ENCODE measurements at regions not wholly inside any gene's neighbourhood (a gene's known extent, or its start where the extent isn't known, plus 50 kb on each side); places are given as distances from the start of the nearest gene placed in this dataset.

DNA sequence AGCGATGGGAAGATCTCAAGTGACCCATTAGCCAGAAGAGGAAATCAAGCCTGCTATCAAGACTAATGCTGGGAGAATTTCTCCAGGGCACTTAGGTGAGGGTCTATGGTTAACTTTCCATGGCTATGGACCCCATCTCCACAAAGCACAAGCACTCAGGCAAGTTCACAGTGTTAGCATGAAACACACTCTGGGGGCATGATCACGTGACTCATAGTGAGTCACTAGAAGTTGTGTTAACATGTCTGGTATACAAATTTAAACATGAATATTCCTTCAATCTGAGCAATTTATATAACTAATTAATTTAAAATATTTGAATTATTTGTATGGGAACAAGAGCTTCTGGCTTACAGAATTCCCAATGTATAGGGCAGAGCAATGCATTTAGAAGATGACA lies 131.8 kb downstream of the FAM204A start:
- TF ChIP-seq, protein P1, sequence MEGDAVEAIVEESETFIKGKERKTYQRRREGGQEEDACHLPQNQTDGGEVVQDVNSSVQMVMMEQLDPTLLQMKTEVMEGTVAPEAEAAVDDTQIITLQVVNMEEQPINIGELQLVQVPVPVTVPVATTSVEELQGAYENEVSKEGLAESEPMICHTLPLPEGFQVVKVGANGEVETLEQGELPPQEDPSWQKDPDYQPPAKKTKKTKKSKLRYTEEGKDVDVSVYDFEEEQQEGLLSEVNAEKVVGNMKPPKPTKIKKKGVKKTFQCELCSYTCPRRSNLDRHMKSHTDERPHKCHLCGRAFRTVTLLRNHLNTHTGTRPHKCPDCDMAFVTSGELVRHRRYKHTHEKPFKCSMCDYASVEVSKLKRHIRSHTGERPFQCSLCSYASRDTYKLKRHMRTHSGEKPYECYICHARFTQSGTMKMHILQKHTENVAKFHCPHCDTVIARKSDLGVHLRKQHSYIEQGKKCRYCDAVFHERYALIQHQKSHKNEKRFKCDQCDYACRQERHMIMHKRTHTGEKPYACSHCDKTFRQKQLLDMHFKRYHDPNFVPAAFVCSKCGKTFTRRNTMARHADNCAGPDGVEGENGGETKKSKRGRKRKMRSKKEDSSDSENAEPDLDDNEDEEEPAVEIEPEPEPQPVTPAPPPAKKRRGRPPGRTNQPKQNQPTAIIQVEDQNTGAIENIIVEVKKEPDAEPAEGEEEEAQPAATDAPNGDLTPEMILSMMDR (IDR thresholded peaks at IDR 0.05; ENCODE audit: insufficient read depth, low read length), result no peak
- DNase-seq (ENCODE audit: low read depth), result no peak

DNA sequence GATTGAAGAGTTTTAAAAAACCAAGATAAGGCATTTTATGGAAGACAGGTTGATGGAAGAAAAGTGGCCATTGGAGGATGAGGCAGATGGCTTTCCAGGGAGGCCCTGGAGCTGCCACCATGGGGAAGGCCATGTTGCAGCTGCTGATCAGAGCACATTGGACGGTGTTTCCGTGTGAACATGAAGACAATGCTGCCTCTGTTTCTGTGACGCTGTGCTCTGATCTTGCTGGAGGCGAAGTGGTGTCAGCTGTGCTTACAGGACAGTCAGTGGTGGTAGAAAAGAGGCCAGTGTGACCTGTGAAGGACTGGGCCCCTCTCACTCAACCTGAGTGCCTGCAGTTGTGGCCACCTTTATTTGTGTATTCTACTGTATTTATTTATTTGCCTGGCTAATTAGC lies 132.9 kb downstream of the FAM204A start:
- no peak for DNase-seq (ENCODE audit: low read depth)
- TF ChIP-seq, protein P1 (IDR thresholded peaks at IDR 0.05; ENCODE audit: insufficient read depth, low read length), result no peak
- H3K4me3 ChIP-seq (ENCODE audit: low read depth, low read length), result no peak overlapping the region

More for the DNA sequence above, 131.8 kb downstream of the FAM204A start:
- H3K4me3 ChIP-seq (ENCODE audit: low read depth, low read length), result no peak overlapping the region

DNA sequence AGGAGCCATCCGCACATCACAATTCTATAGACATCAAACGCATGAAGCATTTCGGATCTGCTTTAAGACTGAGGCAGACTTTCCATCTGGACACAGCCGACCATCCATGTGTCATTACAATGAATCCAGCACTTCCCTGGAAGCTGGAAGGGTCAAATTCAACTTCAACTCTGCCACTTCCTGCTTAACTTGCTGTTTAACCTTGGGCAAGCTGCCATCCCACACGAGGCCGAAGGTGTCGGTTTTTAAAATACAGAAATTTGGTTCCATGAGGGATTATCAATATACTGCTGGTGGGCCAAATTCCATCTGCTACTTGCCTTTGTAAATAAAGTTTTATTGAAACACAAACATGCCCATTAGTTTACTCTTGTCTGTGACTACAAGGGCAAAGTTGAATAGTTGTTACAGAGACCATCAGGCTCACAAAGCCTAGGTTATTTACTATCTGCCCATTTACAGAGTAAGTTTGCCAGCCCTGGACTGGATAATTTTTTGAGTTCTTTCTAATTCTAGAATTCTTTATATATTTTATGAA lies 134.6 kb downstream of the FAM204A start:
- no peak for DNase-seq (ENCODE audit: low read depth)
- TF ChIP-seq, protein P1 (IDR thresholded peaks at IDR 0.05; ENCODE audit: insufficient read depth, low read length), result no peak
- H3K4me3 ChIP-seq (ENCODE audit: low read depth, low read length), result no peak overlapping the region

DNA sequence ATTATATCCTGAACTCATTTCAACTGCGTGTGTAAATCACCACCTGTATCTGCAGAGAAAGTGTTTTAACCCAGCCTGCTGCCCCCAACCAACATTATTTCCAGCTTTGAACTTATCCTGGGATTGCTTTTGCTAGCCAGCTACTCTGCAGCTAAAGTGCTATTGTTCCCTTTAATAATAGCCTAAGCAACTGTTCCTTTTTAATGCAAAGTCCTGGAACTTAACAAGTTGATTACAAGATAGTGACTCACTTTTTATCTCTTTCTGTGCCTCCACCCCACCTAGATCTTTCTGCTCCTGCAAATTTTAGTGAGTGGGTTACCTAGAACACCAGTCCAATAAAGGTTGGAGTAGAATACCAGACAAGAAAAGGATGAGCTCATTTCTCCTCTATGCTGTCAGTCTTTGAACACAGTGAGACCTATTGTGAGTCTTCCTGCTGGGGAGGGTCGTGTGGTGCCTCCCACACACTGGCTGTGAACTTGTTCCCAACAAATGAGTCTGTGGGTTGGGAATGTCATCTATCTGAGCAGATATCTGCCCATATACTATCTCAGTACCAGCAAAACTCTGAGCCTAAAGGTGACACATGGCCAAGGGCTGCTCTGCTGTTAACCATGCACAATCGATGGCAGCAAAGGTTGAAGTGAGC lies 137.7 kb downstream of the FAM204A start:
- TF ChIP-seq, protein P1 (IDR thresholded peaks at IDR 0.05; ENCODE audit: insufficient read depth, low read length), result no peak
- H3K4me3 ChIP-seq (ENCODE audit: low read depth, low read length), result no peak overlapping the region
- DNase-seq (ENCODE audit: low read depth), result no peak

DNA sequence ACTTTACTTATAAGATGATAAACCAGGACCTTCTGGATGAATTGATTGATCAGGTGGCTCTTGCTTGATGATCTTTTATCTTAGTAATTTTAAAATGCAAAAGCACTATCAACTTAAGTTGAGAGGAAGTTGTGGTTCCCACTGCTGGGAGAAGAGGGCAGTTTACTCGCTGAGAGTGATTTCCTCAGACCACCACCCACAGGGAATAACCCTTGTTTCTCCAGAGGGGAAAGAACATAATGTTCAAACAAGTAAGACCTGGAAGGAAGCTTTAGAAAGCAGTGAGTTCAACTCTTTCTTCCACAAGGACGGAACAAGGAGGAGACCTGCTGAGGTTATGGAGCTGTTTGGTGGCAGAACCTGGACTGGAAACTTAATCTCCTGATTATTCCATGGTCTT lies 138.7 kb downstream of the FAM204A start:
- TF ChIP-seq, protein P1 (IDR thresholded peaks at IDR 0.05; ENCODE audit: insufficient read depth, low read length), result no peak
- no peak for DNase-seq (ENCODE audit: low read depth)
- no peak overlapping the region for H3K4me3 ChIP-seq (ENCODE audit: low read depth, low read length)

DNA sequence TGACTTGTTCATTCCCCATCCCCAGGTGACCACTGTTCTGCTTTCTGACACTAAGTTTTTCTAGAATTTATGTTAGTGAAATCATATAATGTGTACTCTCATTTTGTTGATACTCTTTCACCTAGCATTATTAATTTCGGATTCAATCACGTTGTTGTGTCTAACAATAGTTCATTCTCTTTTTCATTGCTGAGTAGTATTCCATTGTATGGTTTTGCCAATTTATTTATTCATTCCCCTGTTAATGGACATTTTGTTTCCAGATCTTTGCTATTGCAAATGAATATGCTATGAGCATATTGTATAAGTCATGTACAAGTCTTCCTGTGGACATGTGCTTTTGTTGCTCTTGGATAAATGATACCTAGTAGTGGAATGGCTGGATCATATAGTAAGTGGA lies 146.4 kb downstream of the FAM204A start:
- TF ChIP-seq, protein P1 (IDR thresholded peaks at IDR 0.05; ENCODE audit: insufficient read depth, low read length), result no peak
- DNase-seq (ENCODE audit: low read depth), result no peak

DNA sequence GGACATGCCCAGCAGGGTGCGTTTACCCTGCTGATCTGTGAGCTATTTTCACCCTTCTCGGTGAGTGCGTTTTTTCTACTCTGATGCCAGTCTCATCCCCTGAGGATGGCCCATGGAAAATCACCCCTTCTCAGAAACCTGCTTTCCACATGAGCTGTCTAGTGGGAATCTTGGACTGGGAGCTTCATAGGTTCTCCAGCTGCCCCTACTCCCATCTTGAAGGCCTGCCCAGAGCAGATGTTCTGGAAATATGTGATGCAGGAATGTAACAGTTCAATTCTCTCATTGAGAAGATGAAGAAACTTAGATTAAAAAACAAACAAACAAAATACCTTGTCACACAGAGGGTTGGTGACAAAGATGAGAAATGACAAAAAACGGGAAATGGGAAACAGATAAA lies 146.9 kb upstream of the RAB11FIP2 start:
- DNase-seq (ENCODE audit: low read depth), result no peak
- no peak overlapping the region for H3K4me3 ChIP-seq (ENCODE audit: low read depth, low read length)
- TF ChIP-seq, protein P1 (IDR thresholded peaks at IDR 0.05; ENCODE audit: insufficient read depth, low read length), result no peak

More for the DNA sequence above, 146.4 kb downstream of the FAM204A start:
- H3K4me3 ChIP-seq (ENCODE audit: low read depth, low read length), result no peak overlapping the region

All from fibroblast of the aortic adventitia (primary cell).